GM12872 (cell line): ENCODE measurements at regions not wholly inside any gene's neighbourhood (a gene's known extent, or its start where the extent isn't known, plus 50 kb on each side); places are given as distances from the start of the nearest gene placed in this dataset.

ENCODE experiments used
- TF ChIP-seq, protein P1 (sequence below): IDR thresholded peaks from 3 replicates; pipeline ENCODE4 v1.5.1; 2011; ENCODE audit warnings: low read depth, mild to moderate bottlenecking, low read length, moderate library complexity; ENCODE audit not compliant: insufficient read depth

DNA sequence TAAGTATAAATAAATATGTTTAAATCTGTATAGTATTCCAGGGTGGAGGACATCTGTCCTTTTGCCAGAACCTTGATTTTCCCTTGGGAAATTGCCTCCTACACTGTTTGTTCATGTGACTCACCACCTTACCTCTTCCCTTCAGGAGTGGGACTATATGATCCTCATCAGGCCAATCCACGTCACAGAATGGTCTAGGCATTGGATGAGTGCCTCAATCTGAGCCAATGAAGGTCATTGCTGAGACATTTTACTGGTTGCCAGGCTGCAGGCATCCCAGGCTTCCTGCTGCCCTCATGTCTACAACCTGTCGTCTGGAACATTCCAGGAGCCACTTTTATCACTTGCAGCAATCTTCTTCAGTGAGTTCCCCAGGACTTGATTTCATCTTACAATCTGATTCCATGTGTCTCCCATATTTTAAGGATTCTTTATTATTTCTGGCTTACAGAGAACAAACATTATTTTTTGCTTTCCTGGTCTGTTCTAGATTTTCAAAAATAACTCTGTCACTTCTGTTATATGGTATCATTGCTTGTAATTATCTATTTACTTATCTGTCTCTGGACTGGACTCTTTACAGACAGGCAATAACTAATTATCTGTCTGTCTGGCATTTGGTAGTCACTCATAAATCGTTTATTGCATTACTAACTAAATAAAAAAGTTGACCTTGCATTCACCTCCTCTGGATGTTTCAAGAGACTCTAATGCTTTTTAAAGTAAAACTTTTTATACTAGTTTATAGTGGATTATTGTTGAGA lies 107.3 kb upstream of the APC start:
- TF ChIP-seq, protein P1, sequence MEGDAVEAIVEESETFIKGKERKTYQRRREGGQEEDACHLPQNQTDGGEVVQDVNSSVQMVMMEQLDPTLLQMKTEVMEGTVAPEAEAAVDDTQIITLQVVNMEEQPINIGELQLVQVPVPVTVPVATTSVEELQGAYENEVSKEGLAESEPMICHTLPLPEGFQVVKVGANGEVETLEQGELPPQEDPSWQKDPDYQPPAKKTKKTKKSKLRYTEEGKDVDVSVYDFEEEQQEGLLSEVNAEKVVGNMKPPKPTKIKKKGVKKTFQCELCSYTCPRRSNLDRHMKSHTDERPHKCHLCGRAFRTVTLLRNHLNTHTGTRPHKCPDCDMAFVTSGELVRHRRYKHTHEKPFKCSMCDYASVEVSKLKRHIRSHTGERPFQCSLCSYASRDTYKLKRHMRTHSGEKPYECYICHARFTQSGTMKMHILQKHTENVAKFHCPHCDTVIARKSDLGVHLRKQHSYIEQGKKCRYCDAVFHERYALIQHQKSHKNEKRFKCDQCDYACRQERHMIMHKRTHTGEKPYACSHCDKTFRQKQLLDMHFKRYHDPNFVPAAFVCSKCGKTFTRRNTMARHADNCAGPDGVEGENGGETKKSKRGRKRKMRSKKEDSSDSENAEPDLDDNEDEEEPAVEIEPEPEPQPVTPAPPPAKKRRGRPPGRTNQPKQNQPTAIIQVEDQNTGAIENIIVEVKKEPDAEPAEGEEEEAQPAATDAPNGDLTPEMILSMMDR = no peak

DNA sequence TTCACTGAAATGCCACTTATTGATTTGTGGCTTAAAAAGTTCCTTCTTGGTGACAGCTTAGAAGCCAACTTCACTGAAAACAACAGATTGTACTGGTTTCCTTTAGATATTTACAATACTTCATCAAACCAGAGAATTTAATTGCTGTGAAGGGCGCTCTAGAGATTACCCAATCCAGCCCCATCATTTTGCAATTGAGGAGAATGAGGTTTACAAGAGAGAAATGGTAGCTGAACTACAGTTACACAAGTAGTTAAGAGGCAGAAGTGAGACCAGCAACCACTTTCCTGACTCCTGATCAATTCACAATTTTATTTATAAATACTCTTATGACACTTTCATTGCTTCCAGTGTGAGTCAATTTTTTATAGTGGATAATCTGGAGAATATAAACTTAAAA lies 103.5 kb upstream of the APC start:
- TF ChIP-seq, protein P1 = no peak

DNA sequence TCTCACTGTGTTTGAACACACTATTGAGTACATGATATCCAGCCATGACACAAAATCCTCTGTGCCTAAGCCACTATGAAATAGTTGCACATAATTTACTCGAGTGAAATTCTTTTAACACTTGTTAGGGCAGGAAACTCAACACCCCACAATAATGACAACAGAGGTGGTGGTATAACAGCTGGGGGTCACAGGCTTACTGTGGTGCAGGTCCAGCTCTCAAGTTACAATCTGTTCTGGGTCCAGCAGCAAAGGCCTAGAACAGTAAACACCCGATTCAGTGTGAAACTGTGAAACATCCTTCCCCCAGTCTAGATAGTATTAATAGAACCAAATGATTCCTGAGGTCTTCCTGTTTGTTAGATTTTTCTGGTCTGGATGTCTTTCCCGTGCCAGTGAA lies 102.9 kb upstream of the APC start:
- TF ChIP-seq, protein P1 = no peak

DNA sequence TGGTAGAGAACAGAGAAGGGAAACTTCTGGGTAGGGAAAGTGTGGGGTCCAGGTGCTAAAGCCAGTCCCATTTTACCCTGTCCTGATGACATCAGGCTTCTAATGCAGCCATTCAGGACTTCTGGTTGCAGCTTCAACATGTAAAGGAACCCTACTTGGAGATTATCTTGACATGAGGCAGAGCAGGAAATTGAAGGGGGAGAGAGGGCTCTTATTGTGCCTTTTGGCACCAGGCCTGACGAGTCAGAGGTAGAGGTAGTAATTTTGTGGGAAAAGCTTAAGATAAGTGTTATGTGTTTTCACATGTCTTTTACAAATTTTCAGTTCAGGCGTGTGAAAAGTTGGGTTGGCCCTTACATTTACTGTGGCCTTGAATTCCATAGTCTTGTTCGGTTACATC lies 102.4 kb upstream of the APC start:
- TF ChIP-seq, protein P1 = no peak

DNA sequence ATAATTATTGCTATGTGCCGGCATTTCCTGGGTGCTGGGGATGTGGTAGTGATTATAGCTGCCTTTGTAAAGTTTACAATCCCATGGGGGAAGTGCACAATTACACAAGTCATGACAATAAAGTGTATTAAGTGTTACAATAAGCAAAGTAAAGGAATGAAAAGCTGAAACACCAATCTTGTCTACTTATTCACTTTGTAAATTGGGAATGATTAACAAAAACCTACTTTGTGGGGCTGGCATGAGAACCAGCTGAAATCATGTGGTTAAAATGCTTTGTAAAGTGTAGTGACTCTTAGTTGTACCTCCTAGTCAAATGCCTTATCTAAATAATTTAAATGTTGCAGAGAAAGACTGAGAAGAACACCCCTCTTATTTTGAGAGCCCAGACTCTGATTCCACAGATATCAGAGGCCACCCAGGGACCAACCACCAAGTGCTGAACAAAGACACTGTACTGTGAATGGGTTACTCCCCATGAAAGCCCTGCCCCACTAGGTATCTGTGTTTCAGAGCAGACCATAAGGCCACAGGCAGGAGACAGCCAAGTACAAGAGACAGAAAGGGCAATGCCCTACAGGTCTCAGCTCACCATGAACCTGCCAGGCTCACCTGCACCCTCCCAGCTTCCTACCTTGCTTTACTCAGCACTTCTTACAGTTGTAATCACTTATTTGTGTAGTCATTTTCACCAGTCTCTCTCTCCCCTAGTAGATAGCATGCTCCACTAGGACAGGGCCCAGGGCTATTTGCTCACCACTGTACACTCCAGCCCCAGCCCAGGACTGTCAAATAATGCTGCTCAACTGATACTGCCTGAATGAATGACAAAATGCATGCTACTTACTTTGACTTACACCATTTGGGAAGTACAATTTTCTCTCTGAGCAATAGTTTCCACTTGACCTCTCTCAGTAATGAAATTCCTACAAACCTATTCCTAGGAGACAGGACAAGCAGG lies 101.6 kb upstream of the APC start:
- TF ChIP-seq, protein P1 = no peak

DNA sequence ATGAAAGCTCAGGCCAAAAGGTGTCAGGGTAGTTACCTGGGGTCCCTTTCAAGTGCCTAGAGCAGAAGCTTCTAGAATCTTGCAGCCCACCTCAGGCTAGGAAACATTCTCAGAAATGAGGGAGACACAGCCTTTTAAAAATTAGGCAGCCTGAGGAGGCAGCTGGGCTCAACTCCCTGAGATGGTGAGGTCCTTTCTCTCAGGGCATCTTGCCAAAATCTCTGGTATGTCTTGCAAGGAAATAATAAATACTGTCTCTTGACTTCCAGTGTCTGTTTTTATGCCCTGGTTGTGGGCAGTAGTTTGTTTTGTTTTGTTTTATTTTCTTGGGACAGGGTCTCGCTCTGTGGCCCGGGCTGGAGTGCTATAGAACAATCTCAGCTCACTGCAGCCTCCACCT lies 100.9 kb upstream of the APC start:
- TF ChIP-seq, protein P1 = no peak

DNA sequence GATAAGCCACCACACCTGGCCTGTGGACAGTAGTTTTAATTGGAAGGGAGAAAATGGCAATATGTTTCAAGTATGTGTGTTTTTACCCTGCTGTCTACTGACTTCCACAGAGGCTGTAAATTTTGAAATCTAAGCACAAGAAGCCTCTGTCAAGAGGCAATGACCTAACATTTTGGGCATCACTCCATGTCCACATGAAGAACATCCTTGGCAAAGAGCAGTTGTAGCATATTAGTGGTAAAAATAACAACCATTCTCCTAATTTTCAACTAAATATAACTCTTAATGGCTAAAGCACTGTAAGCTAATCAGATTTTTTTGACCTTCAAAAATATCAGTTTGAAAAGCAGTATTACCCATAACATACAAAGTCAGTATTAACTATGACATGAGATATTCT lies 100.3 kb upstream of the APC start:
- TF ChIP-seq, protein P1 = no peak
